ENCODE measurements at regions not wholly inside any gene's neighbourhood (a gene's known extent, or its start where the extent isn't known, plus 50 kb on each side); places are given as distances from the start of the nearest gene placed in this dataset.

DNA sequence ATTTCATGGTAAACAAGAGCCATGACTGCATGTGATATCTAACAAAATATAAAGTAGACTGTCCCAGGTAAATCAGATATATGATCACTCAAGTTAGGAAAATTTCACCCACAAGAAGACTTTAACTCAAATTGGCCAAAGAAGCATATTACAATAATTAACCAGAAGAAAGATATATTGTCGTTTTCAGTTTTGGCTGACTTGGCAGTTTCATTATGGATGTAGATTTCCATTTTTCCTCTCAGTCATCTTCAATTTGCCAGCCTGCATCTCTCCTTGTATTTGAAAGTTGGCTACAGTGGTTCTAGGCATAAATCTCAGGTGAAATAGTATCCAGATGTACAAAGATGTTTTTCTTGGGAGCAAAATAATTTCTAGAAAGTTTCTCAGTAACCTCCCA, 761.6 kb downstream of the LRFN5 start:
- TF ChIP-seq, protein P1, sequence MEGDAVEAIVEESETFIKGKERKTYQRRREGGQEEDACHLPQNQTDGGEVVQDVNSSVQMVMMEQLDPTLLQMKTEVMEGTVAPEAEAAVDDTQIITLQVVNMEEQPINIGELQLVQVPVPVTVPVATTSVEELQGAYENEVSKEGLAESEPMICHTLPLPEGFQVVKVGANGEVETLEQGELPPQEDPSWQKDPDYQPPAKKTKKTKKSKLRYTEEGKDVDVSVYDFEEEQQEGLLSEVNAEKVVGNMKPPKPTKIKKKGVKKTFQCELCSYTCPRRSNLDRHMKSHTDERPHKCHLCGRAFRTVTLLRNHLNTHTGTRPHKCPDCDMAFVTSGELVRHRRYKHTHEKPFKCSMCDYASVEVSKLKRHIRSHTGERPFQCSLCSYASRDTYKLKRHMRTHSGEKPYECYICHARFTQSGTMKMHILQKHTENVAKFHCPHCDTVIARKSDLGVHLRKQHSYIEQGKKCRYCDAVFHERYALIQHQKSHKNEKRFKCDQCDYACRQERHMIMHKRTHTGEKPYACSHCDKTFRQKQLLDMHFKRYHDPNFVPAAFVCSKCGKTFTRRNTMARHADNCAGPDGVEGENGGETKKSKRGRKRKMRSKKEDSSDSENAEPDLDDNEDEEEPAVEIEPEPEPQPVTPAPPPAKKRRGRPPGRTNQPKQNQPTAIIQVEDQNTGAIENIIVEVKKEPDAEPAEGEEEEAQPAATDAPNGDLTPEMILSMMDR (conservative IDR thresholded peaks at IDR 0.05): no peak
- TF ChIP-seq ZFX (IDR thresholded peaks at IDR 0.05): no peak
